Uterus (tissue), 3 donors: ENCODE measurements at regions not wholly inside any gene's neighbourhood (a gene's known extent, or its start where the extent isn't known, plus 50 kb on each side); places are given as distances from the start of the nearest gene placed in this dataset.

Experiments used
- DNase-seq, 2 donors: peaks; one replicate each; pipeline ENCODE4 v3.0.0-alpha.2; 2019 to 2020
- H3K27ac ChIP-seq, 2 donors: fragments of 200-600 bp; sonication (generic); 1 replicate in 1 of 2; 2 replicates in 1 of 2; pipeline ENCODE4 v1.5.1; 2016 to 2018
- H3K27me3 ChIP-seq, 2 donors: fragments of 200-600 bp; sonication (generic); one replicate each; pipeline ENCODE4 v1.5.1; 2018 to 2019; ENCODE audit warnings: control low read depth in 1 of 2
- H3K36me3 ChIP-seq, 2 donors: fragments of 200-600 bp; sonication (generic); one replicate each; pipeline ENCODE4 v1.5.1; 2019; ENCODE audit warnings: control low read depth in 1 of 2
- H3K4me1 ChIP-seq, 2 donors: fragments of 200-600 bp; sonication (generic); one replicate each; pipeline ENCODE4 v1.5.1; 2018 to 2019; ENCODE audit warnings: control low read depth in 1 of 2
- H3K4me3 ChIP-seq, 2 donors: fragments of 200-600 bp; sonication (generic); 1 replicate in 1 of 2; 2 replicates in 1 of 2; pipeline ENCODE4 v1.5.1; 2018 to 2019; ENCODE audit warnings: mild to moderate bottlenecking in 1 of 2
- H3K9me3 ChIP-seq, 2 donors: fragments of 200-600 bp; sonication (generic); one replicate each; pipeline ENCODE4 v1.5.1; 2019; ENCODE audit warnings: control low read depth in 1 of 2
- CTCF ChIP-seq, 4 experiments: fragments of 200-600 bp in 2 of 4; fragments of 450-650 bp in 2 of 4; sonication (generic) in 2 of 4; IDR thresholded peaks; one replicate each; pipeline ENCODE4 v1.5.1; 2016 to 2019; ENCODE audit warnings: antibody characterized with exemption in 4 of 4, mild to moderate bottlenecking in 2 of 4, moderate library complexity in 1 of 4
- POLR2A ChIP-seq, 2 donors: fragments of 450-650 bp; IDR thresholded peaks; one replicate each; pipeline ENCODE4 v1.6.1; 2016; ENCODE audit warnings: antibody characterized with exemption in 2 of 2, mild to moderate bottlenecking in 1 of 2, moderate library complexity in 1 of 2
- intact Hi-C: fragments of 100-400 bp; cut with DNase I; formaldehyde crosslinking; loops from one replicate; pipeline ENCODE4 v1.15.1; 2023; ENCODE audit warnings: low total_unique reads
- donor health status: DM: yes; HTN: yes; CAD: no.

GRCh38 chr1:80582980-80583379 lies 1217.8 kb upstream of the ADGRL2 start:
- Histone ChIP-seq H3K27ac (no peak overlapping the region), H3K9me3 (no peaks in the 10 kb centered on the region), H3K27me3 (no peaks in the 10 kb centered on the region), H3K4me1 (no peaks in the 10 kb centered on the region), H3K4me3 (no peak overlapping the region), H3K36me3 (no peaks in the 10 kb centered on the region)
- intact Hi-C loops = no loop called here
- DNase-seq = no peak
- TF ChIP-seq POLR2A (IDR thresholded peaks at IDR 0.05) (no peak), CTCF (IDR thresholded peaks at IDR 0.05) (no peak)

GRCh38 chr1:80579055-80579454 lies 1221.7 kb upstream of the ADGRL2 start:
- no peaks in the 10 kb centered on the region for H3K4me1 ChIP-seq
- no peak overlapping the region for H3K27ac ChIP-seq
- H3K27me3 ChIP-seq = no peaks in the 10 kb centered on the region
- no peak overlapping the region for H3K4me3 ChIP-seq
- no peak for DNase-seq
- TF ChIP-seq POLR2A (IDR thresholded peaks at IDR 0.05) (no peak), CTCF (IDR thresholded peaks at IDR 0.05) (no peak)
- H3K9me3 ChIP-seq = no peaks in the 10 kb centered on the region
- intact Hi-C loops = no loop called here
- no peaks in the 10 kb centered on the region for H3K36me3 ChIP-seq

GRCh38 chr1:80566867-80567266 lies 1233.9 kb upstream of the ADGRL2 start:
- no peaks in the 10 kb centered on the region for H3K36me3 ChIP-seq
- H3K9me3 ChIP-seq = no peaks in the 10 kb centered on the region
- no peak for DNase-seq
- TF ChIP-seq POLR2A (IDR thresholded peaks at IDR 0.05) (no peak), CTCF (IDR thresholded peaks at IDR 0.05) (no peak)
- intact Hi-C loops = no loop called here
- no peak overlapping the region for H3K4me3 ChIP-seq
- H3K27ac ChIP-seq = no peak overlapping the region
- H3K27me3 ChIP-seq = no peaks in the 10 kb centered on the region
- no peaks in the 10 kb centered on the region for H3K4me1 ChIP-seq

- TF ChIP-seq CTCF (IDR thresholded peaks at IDR 0.05) = no peak
- no peak for TF ChIP-seq POLR2A (IDR thresholded peaks at IDR 0.05)
- intact Hi-C loops = no loop called here
- no peak for DNase-seq
These were observed 1234.6 kb upstream of the ADGRL2 start for GRCh38 chr1:80566123-80566522.

GRCh38 chr1:80565406-80565805 lies 1235.3 kb upstream of the ADGRL2 start:
- H3K27me3 ChIP-seq = no peaks in the 10 kb centered on the region
- no peaks in the 10 kb centered on the region for H3K9me3 ChIP-seq
- intact Hi-C loops = no loop called here
- DNase-seq = no peak
- no peak for TF ChIP-seq CTCF (IDR thresholded peaks at IDR 0.05)
- TF ChIP-seq POLR2A (IDR thresholded peaks at IDR 0.05) = no peak
- no peaks in the 10 kb centered on the region for H3K4me1 ChIP-seq
- no peak overlapping the region for H3K4me3 ChIP-seq
- H3K27ac ChIP-seq = no peak overlapping the region
- no peaks in the 10 kb centered on the region for H3K36me3 ChIP-seq

More at GRCh38 chr1:80566123-80566522, 1234.6 kb upstream of the ADGRL2 start:
- Histone ChIP-seq H3K4me1 (no peaks in the 10 kb centered on the region), H3K36me3 (no peaks in the 10 kb centered on the region), H3K27me3 (no peaks in the 10 kb centered on the region), H3K27ac (no peak overlapping the region), H3K4me3 (no peak overlapping the region), H3K9me3 (no peaks in the 10 kb centered on the region)
